HEK293 (cell line): ENCODE measurements at regions not wholly inside any gene's neighbourhood (a gene's known extent, or its start where the extent isn't known, plus 50 kb on each side); places are given as distances from the start of the nearest gene placed in this dataset.

Source experiments
- CTCF ChIA-PET: fragments of 350-600 bp; formaldehyde crosslinking; extraction: SDS; loops from one replicate; lab custom pipeline; 2021; ENCODE audit warnings: antibody characterized with exemption; lab: Yijun Ruan, JAX
- POLR2A ChIA-PET: fragments of 300-600 bp; formaldehyde crosslinking; extraction: SDS; loops from one replicate; lab custom pipeline; 2020; ENCODE audit warnings: antibody characterized with exemption, inconsistent platforms; lab: Yijun Ruan, JAX
- H3K27ac ChIP-seq: fragments of 200-500 bp; sonication (Bioruptor generic); 2 replicates; pipeline ENCODE4 v1.5.1; 2014; ENCODE audit warnings: low read depth, low read length, control low read depth, inconsistent platforms; ENCODE audit errors: extremely low read depth
- H3K36me3 ChIP-seq, 2 experiments: fragments of 200-500 bp in 1 of 2; sonication (Bioruptor generic) in 1 of 2; 1 replicate in 1 of 2; 2 replicates in 1 of 2; pipeline ENCODE4 v1.5.1; 2014 to 2017; ENCODE audit warnings: inconsistent platforms in 2 of 2, low read length in 2 of 2; ENCODE audit not compliant: control insufficient read depth in 2 of 2, insufficient read depth in 1 of 2
- H3K4me1 ChIP-seq: fragments of 200-500 bp; sonication (Bioruptor generic); 2 replicates; pipeline ENCODE4 v1.5.1; 2014; ENCODE audit warnings: mild to moderate bottlenecking, low read length, inconsistent platforms; ENCODE audit not compliant: control insufficient read depth, insufficient read depth
- H3K4me3 ChIP-seq: 2 replicates; pipeline ENCODE4 v1.5.1; 2011; ENCODE audit warnings: low read depth, mild to moderate bottlenecking, control low read depth, low read length, moderate library complexity
- H3K9me3 ChIP-seq: fragments of 200-500 bp; sonication (Bioruptor generic); 2 replicates; pipeline ENCODE4 v1.5.1; 2014; ENCODE audit warnings: low read depth, low read length, inconsistent platforms; ENCODE audit not compliant: control insufficient read depth, insufficient read depth
- BCL11A ChIP-seq: fragments of 450-650 bp; formaldehyde crosslinking; IDR thresholded peaks from 2 replicates; pipeline ENCODE4 v1.5.1; 2016; ENCODE audit warnings: low read depth, missing biosample characterization, missing genetic modification characterization
- FEZF1 ChIP-seq: fragments of 450-650 bp; formaldehyde crosslinking; IDR thresholded peaks from 2 replicates; pipeline ENCODE4 v1.5.1; 2016; ENCODE audit warnings: missing biosample characterization, missing genetic modification characterization
- HIC1 ChIP-seq: fragments of 450-650 bp; formaldehyde crosslinking; IDR thresholded peaks from 2 replicates; pipeline ENCODE4 v1.5.1; 2016; ENCODE audit warnings: missing biosample characterization, missing genetic modification characterization
- KLF8 ChIP-seq: fragments of 450-650 bp; formaldehyde crosslinking; IDR thresholded peaks from 2 replicates; pipeline ENCODE4 v1.5.1; 2016; ENCODE audit warnings: missing biosample characterization, missing genetic modification characterization
- PRDM1 ChIP-seq: fragments of 450-650 bp; formaldehyde crosslinking; IDR thresholded peaks from 2 replicates; pipeline ENCODE4; 2016; ENCODE audit warnings: missing biosample characterization, missing genetic modification characterization
- YY1 ChIP-seq: fragments of 450-650 bp; formaldehyde crosslinking; IDR thresholded peaks from 2 replicates; pipeline ENCODE4 v1.5.1; 2018; ENCODE audit warnings: missing biosample characterization, missing genetic modification characterization
- ZEB2 ChIP-seq: fragments of 450-650 bp; formaldehyde crosslinking; IDR thresholded peaks from 2 replicates; pipeline ENCODE4 v1.5.1; 2016; ENCODE audit warnings: missing biosample characterization, missing genetic modification characterization
- ZFP3 ChIP-seq: fragments of 450-650 bp; formaldehyde crosslinking; IDR thresholded peaks from 2 replicates; pipeline ENCODE4 v1.5.1; 2016; ENCODE audit warnings: low read depth, missing biosample characterization, missing genetic modification characterization
- ZNF112 ChIP-seq: fragments of 450-650 bp; formaldehyde crosslinking; IDR thresholded peaks from 2 replicates; pipeline ENCODE4 v1.5.0; 2017; ENCODE audit warnings: missing biosample characterization, missing genetic modification characterization
- ZNF148 ChIP-seq: fragments of 450-650 bp; formaldehyde crosslinking; IDR thresholded peaks from 2 replicates; pipeline ENCODE4 v1.5.0; 2017; ENCODE audit warnings: missing biosample characterization, missing genetic modification characterization, borderline replicate concordance
- ZNF2 ChIP-seq: fragments of 450-650 bp; formaldehyde crosslinking; IDR thresholded peaks from 2 replicates; pipeline ENCODE4 v1.5.1; 2016; ENCODE audit warnings: missing biosample characterization, missing genetic modification characterization
- ZNF202 ChIP-seq: fragments of 450-650 bp; formaldehyde crosslinking; IDR thresholded peaks from 2 replicates; pipeline ENCODE4 v1.5.1; 2016; ENCODE audit warnings: missing biosample characterization, missing genetic modification characterization, borderline replicate concordance
- ZNF23 ChIP-seq: fragments of 450-650 bp; formaldehyde crosslinking; IDR thresholded peaks from 2 replicates; pipeline ENCODE4 v1.5.1; 2016; ENCODE audit warnings: missing biosample characterization, missing genetic modification characterization, borderline replicate concordance
- ZNF26 ChIP-seq: fragments of 450-650 bp; formaldehyde crosslinking; IDR thresholded peaks from 2 replicates; pipeline ENCODE4 v1.5.1; 2016; ENCODE audit warnings: missing biosample characterization, missing genetic modification characterization
- ZNF324 ChIP-seq: fragments of 450-650 bp; formaldehyde crosslinking; IDR thresholded peaks from 2 replicates; pipeline ENCODE4 v1.5.1; 2016; ENCODE audit warnings: missing biosample characterization, missing genetic modification characterization
- ZNF426 ChIP-seq: fragments of 450-650 bp; formaldehyde crosslinking; IDR thresholded peaks from 2 replicates; pipeline ENCODE4 v1.5.1; 2017; ENCODE audit warnings: missing biosample characterization, missing genetic modification characterization, mild to moderate bottlenecking, inconsistent platforms, moderate library complexity
- ZNF473 ChIP-seq: fragments of 450-650 bp; formaldehyde crosslinking; IDR thresholded peaks from 2 replicates; pipeline ENCODE4 v1.5.1; 2017; ENCODE audit warnings: missing biosample characterization, missing genetic modification characterization
- ZNF600 ChIP-seq: fragments of 450-650 bp; formaldehyde crosslinking; IDR thresholded peaks from 2 replicates; pipeline ENCODE4 v1.5.1; 2016; ENCODE audit warnings: missing biosample characterization, missing genetic modification characterization
- ZNF621 ChIP-seq: fragments of 450-650 bp; formaldehyde crosslinking; IDR thresholded peaks from 2 replicates; pipeline ENCODE4 v1.5.1; 2017; ENCODE audit warnings: missing biosample characterization, missing genetic modification characterization
- ZNF776 ChIP-seq: fragments of 450-650 bp; formaldehyde crosslinking; IDR thresholded peaks from 2 replicates; pipeline ENCODE4 v1.5.0; 2017; ENCODE audit warnings: missing biosample characterization, missing genetic modification characterization, borderline replicate concordance
- ZNF777 ChIP-seq: fragments of 450-650 bp; formaldehyde crosslinking; IDR thresholded peaks from 2 replicates; pipeline ENCODE4 v1.5.1; 2017; ENCODE audit warnings: missing biosample characterization, missing genetic modification characterization, borderline replicate concordance
- ZNF837 ChIP-seq: fragments of 450-650 bp; formaldehyde crosslinking; IDR thresholded peaks from 2 replicates; pipeline ENCODE4 v1.5.1; 2016; ENCODE audit warnings: missing biosample characterization, missing genetic modification characterization
- ZSCAN4 ChIP-seq: fragments of 450-650 bp; formaldehyde crosslinking; IDR thresholded peaks from 2 replicates; pipeline ENCODE4 v1.5.1; 2017; ENCODE audit warnings: missing biosample characterization, missing genetic modification characterization
- ZXDB ChIP-seq: fragments of 450-650 bp; formaldehyde crosslinking; IDR thresholded peaks from 2 replicates; pipeline ENCODE4 v1.5.1; 2016; ENCODE audit warnings: missing biosample characterization, missing genetic modification characterization
- TF ChIP-seq, protein P1 (sequence below): fragments of 450-650 bp; formaldehyde crosslinking; IDR thresholded peaks from 2 replicates; pipeline ENCODE4 v1.5.1; 2016; ENCODE audit warnings: missing biosample characterization, missing genetic modification characterization

DNA sequence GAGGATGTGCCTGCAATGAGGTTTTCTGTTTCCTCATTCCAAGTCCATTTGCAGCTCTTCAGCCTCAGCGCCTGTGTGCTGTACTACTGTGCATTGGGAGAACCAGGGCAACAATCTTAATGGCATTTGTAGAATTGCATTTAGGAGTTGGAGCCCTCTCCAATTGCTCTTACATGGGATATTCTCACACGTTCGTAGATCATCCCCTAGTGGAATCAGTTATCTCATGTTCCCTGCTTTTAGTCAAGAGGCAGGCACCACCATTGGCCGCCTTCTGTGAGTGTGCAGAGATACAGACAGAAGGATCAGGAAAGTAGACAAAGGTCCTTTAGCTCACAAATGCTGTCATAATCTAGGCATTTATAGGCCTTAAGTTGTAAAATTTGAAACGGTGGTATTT is 84.2 kb upstream of the RGS17 start:
- Histone ChIP-seq H3K9me3 (no peaks in the 10 kb centered on the region), H3K27ac (no peak overlapping the region)
- TF ChIP-seq ZNF23 (tag by site-specific recombination) (no peak), ZNF202 (no peak), PRDM1 (tag by site-specific recombination) (no peak), ZNF148 (no peak), YY1 (tag by site-specific recombination) (no peak), HIC1 (tag by site-specific recombination) (no peak), ZNF776 (no peak)
- TF ChIP-seq, all 188 proteins: peak for 0
- POLR2A ChIA-PET, result no interaction called here
- Histone ChIP-seq H3K4me3 (no peak overlapping the region), H3K4me1 (no peaks in the 10 kb centered on the region), H3K36me3 (no peaks in the 10 kb centered on the region)
- CTCF ChIA-PET, result interaction anchor here (0.6 kb wide), 1 partner anchor 16 kb away, joined by 3 read pairs; no protein-coding TSS in a partner anchor

- no peak for TF ChIP-seq ZNF621
- no peak for TF ChIP-seq ZXDB (tag by site-specific recombination)
- no peak for TF ChIP-seq ZSCAN4 (tag by site-specific recombination)
- TF ChIP-seq ZNF2 (tag by site-specific recombination), result no peak
- no peak for TF ChIP-seq ZNF324
- no peak for TF ChIP-seq ZNF837 (tag by site-specific recombination)
- no peak for TF ChIP-seq ZNF112 (tag by site-specific recombination)
- TF ChIP-seq ZNF600 (tag by site-specific recombination), result no peak
- no peak for TF ChIP-seq ZNF473 (tag by site-specific recombination)
- TF ChIP-seq ZEB2 (tag by site-specific recombination), result no peak
- POLR2A ChIA-PET, result no interaction called here
- Histone ChIP-seq H3K36me3 (no peaks in the 10 kb centered on the region), H3K4me1 (no peaks in the 10 kb centered on the region), H3K9me3 (no peaks in the 10 kb centered on the region), H3K27ac (no peak overlapping the region), H3K4me3 (no peak overlapping the region)
- CTCF ChIA-PET, result interaction anchor here (0.6 kb wide), 1 partner anchor 16 kb away, joined by 3 read pairs; no protein-coding TSS in a partner anchor
These were observed 83.4 kb upstream of the RGS17 start for GRCh38 chr6:153214436-153214835.

DNA sequence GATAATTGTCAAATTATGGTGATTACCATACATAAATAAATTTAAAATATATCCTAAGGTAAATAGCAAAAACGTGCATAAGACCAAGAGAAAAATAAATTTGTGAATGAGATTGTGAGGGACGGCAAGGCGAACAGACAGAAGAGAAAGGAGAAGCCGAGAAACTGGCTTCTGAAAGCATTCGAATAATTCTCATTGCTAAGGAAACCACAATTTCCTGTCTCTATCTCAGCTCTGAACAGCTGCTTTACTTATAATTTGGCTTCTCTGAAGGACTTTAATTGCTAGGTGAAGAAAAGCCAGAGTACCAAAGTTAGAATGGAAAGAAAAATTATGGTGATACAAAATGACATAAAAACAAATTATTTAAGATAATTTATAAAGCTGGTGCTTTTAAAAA is 79.0 kb upstream of the RGS17 start:
- CTCF ChIA-PET, result interaction anchor here (0.8 kb wide), 1 partner anchor 10 kb away, joined by 4 read pairs; no protein-coding TSS in a partner anchor
- POLR2A ChIA-PET, result no interaction called here
- Histone ChIP-seq H3K4me1 (no peaks in the 10 kb centered on the region), H3K9me3 (no peaks in the 10 kb centered on the region), H3K36me3 (no peaks in the 10 kb centered on the region), H3K27ac (no peak overlapping the region), H3K4me3 (no peak overlapping the region)
- no peak for TF ChIP-seq BCL11A (tag by site-specific recombination)
- TF ChIP-seq, protein P1, sequence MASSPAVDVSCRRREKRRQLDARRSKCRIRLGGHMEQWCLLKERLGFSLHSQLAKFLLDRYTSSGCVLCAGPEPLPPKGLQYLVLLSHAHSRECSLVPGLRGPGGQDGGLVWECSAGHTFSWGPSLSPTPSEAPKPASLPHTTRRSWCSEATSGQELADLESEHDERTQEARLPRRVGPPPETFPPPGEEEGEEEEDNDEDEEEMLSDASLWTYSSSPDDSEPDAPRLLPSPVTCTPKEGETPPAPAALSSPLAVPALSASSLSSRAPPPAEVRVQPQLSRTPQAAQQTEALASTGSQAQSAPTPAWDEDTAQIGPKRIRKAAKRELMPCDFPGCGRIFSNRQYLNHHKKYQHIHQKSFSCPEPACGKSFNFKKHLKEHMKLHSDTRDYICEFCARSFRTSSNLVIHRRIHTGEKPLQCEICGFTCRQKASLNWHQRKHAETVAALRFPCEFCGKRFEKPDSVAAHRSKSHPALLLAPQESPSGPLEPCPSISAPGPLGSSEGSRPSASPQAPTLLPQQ (tag by site-specific recombination), result no peak
- no peak for TF ChIP-seq ZNF621
- no peak for TF ChIP-seq ZNF26 (tag by site-specific recombination)
- TF ChIP-seq ZEB2 (tag by site-specific recombination), result no peak
- TF ChIP-seq ZFP3, result no peak
- TF ChIP-seq ZNF426, result no peak
- no peak for TF ChIP-seq FEZF1 (tag by site-specific recombination)
- TF ChIP-seq KLF8 (tag by site-specific recombination), result no peak
- TF ChIP-seq ZNF777 (tag by site-specific recombination), result no peak
